Fibroblast of peridontal ligament (primary cell): ENCODE measurements at regions not wholly inside any gene's neighbourhood (a gene's known extent, or its start where the extent isn't known, plus 50 kb on each side); places are given as distances from the start of the nearest gene placed in this dataset.
"Not testable (repeated sequence)": the region's sequence is repeated elsewhere in the genome, so short reads cannot be mapped to it uniquely, and the experiment has no call there.

Source experiments
- DNase-seq: peaks from one replicate; pipeline ENCODE4 v3.0.0-alpha.2; 2010; ENCODE audit errors: extremely low read depth

DNA sequence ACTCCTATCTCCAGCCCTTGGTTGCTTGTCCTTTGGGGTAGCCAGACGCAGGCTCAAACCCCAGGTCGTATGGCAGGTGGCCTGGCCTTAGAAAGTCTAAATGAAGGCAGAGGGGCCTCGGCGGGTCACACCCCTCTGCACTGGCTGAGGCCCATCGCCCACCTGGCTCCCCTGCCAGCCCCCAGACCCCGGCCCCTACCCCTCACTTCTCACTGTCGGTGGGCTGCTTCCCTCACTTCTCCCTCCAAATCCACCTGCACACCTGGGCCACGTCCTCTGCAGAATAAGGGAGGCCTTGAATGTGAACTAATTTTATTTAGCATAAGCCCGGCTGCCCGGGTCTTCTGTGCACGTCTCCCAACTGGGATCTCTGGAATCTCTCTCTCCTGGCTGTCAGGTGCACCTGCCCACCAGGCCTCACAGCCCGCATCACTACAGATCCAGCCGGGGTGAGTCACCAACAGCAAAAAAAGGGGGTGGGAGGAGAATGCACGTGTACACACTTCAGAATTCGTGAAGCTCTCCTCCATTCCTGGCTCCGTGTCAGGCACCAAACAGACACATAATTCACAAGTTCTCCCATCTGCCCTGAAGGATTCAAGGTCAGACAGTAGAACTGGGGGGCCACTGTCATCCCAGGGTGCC, 107.5 kb upstream of the SIM2 start:
- no peak for DNase-seq

DNA sequence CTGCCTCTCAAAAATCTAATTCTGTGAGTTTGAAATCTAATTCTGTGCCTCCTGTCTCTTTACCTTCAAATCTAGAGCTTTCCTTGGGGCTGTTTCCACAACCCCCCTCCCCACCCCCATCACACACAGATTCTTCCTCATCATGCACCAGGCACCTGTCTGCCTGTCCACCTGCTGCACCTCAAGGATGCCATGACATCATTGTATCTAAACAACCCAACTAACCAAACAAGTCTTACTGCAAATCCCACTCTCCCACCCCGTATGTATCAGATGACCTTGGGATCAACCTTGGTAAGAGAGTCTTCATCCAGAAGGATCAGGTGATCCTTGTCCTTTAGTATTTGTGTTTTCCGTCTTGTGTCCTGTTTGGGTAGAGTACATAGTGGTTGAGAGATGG, 102.7 kb upstream of the SIM2 start:
- DNase-seq = no peak

DNA sequence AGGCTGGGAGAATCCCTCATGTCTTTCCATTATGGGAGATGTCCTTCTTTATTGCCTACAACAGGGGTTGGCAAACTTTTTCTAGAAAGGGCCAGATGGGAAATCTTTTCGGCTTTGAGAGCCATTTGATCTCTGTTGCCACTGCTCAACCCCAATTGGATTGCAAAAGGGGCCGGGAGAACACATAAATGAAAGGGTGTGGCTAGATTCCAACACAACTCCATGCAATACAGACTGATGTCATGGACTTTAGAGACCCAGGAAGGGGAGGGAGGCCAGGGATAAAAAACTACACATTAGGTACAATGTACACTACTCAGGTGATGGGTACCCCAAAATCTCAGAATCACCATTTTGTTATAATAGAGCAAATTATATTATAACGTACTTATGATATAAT, 97.6 kb upstream of the SIM2 start:
- no peak for DNase-seq

DNA sequence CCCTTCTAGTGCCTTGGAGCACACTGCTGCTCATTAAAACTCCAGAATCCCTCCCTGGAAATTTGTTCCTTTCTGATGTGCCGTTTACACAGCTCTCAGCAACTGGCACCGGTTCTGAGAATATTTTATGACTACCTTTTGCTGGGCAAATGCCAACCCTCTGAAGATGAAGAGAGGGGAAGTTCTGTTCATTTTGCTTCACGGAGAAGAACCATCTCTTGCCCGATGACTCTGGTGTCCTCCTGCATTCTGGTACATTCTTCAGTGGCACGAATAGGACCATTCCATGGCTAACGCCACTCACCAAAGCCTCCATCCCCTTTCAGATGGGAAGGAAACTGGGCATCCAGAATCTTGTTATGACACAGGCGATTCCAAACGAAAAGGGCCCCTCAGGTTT, 96.2 kb upstream of the SIM2 start:
- no peak for DNase-seq

DNA sequence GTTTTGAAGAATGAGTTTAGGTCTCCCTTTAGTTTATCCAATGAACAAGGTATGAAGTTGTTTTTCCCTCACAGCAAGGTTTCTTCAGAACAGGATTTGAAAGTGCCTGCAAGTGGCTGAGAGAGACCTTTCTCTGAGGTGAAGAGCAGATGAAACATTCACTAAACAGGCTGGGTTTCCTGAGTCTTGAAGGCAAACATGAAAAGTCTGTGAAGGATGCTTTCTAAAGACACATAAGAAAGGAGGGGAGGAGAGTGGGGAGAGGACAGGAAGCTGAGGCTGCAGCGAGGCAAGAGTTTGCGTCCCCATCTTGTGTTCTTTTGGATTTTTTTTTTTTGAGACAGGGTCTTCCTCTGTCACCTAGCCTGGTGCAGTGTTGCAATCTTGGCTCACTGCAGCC, 95.7 kb upstream of the SIM2 start:
- no peak for DNase-seq

DNA sequence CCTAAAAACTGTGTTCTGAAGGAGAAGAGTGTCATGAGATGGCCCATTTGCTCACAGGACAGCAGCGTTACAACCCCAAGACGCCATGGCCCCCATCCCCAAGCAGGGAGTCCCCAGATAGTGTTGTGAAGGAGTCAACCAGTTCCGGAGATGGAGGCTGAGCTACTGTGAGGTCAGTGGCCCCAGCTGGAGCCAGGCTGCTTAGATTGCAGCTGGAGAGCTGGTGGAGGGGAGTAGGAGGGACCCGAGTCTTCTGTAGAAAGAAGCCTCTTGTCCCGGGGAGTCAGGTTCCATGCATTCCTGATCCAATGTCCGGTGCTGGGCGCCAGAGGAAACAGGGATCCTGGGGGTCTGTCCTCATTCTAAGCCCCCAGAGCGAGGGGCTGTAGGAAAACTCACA, 93.5 kb upstream of the SIM2 start:
- no peak for DNase-seq

DNA sequence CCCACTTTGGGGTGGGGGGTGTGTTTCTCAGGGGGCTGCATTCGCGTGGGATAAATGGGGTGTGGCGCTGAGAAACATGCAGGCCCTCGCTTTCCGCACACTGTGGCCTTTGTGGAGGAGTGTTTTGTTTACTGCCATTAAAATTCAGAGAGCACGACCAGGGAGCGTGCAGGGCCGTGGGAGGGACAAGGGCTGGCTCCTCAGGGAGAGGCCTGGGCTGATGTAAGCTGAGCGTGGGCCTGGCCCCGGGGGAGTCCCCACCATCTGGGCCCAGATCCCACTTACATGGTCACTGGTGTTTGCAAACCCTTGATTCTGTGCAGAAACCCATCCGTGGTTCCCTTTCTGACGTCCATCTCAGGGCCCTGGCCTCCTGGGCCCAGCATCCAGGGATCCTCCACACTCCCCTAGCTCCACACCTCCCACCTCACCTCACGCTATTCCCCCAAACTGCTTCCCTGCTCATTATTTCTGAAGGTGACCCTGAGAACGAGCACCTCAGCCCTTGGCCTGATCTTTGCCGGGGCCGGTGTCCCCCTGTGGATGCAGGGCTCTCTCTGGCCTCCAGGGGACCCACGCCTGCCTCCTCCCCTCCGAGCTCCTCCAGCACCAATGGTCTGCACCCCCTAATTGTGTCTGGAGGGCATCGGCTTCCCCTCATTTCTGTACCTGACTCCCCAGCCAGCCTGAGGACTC, 92.5 kb upstream of the SIM2 start:
- DNase-seq = no peak

DNA sequence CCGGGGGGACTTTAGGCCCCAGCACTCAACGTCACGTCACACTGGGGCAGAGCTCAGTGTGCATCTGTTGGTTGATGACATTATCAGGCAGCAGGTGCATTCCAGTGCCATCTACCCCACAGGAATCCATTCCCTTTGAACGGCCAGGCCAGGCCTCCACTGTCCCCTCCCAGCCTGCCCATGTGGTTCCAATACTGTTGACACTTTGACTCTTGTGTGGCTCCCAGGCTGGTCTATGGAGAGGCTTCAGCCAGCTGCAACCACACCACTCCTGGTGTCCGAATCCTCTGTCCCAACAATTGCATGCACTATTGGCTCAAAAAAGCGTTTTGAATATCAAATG, 92.0 kb upstream of the SIM2 start:
- no peak for DNase-seq

DNA sequence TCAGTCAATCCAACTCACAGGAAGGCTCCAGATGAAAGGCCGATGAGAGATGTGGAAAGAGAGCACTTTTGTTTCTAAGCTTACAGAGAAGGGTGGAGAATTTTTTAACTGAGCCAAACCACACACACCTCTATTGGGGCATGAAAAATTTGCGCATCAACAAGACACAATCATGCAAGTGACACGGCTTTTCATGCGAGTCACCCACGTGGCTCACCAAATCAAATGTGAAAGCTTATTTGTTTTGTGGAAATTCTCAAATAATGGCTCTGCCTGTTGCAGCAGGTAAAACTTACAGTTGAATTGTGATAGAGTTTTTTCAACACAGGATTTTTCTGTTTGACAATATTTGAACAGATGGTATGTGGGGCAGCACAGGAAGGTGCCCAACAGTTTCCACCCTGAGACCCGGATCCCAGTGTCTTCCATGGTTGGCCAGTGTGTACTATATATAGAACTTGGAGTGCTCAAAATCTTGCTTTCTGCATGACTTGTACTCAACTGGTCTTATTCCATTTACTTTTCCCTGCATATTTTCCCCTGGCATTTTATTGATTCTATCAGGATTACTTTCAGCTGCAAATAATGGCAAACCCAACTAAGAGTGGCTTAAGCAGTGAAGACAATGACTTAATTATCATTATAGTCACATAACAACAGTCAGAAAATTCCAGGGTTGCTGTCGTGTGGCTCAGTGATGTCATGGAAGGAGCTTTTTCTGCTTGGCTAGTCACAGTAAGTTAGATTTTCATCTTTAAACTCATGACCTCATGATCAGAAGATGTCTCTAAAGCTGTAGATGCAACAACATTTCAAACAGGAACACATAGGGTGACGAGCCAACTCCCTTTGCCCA, 90.6 kb upstream of the SIM2 start:
- DNase-seq = no peak

DNA sequence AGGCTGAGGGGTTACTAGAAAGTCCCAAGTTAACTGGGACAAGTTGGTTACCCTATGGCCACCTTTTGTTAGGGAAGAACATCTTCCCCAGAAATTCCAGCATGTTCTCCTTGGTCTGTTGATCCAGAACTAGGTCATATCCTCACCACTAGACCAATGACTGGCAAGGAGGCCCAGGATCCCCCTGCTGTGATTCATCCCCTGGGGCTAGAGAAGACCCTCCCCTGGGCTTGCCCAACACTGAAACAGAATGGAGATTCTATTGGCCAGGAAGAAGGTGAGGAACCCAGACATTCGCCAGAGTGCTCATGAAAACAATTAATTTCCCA, 90.1 kb upstream of the SIM2 start:
- no peak for DNase-seq

DNA sequence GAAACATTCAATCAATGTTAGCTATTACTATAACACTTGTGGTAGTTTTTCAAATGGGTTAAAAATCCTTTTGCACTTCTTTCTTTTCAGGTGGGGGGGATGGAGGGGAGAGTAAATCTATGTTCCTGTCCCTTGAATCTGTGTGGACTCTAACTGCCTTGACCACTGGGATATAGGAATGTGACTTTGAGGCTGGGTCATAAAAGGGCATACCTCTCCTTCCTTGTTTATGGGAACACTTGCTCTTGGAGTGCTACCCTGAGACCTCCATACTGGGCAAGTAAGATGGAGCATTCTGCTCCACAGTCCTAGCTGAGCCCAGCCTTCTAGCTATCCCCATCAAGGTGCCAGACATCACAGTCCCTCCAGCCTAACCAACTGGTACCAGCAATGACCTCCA, 89.3 kb upstream of the SIM2 start:
- no peak for DNase-seq

DNA sequence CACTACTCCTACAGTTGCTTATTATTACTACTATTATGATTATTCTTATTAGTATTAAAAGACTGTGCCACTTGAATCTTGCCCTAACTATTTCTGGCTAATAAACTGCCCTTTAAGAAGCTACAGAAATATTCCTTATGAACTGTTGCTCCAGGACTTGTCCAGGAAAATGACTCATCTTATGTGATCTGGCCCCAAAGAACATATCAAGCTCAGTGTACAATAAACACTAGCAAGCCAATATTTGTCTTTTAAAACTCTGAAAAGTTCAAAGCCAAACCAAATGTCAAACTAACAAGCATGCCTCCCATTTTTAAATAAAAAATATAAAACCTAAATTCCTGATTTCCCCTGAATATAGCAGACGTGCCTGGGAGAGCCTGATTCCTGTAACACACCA, 88.7 kb upstream of the SIM2 start:
- DNase-seq = no peak

DNA sequence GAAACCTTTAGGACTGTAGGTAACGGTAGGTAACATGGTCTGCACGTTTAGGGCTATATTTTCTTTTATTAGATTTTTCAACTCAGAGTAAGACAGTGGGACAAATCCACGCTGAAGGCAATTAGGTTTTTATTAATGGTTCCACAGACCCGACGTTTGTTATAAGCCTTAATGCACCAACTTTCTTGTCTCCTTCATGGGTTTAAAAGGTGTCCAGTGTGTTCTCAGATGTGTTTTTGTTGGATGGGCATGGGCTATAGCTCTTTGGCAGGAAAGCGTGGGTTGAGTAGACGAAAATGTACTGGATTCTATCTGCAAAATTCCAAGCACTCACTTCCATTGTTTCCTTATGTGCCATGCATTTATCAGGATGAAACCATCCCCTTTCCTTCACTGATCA, 88.0 kb upstream of the SIM2 start:
- DNase-seq = no peak

DNA sequence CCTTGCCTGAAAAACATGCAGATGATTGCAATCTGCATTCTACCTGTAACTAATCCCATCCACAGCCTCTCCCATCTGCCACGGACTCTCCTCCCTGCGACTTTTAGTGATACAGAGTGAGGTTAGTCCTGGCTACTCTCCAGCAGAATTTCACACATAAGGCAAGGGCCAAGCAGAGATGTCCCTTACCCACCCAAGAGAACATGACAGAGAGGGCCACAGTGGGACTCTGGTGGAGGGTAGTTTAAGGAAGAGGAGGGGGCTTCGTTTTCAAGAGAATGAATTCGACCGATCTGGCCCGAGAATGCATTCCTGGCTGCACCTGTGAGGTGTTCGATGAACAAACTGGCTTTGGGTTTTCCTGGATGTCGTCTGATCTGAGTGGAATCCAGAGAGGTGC, 87.5 kb upstream of the SIM2 start:
- no peak for DNase-seq

DNA sequence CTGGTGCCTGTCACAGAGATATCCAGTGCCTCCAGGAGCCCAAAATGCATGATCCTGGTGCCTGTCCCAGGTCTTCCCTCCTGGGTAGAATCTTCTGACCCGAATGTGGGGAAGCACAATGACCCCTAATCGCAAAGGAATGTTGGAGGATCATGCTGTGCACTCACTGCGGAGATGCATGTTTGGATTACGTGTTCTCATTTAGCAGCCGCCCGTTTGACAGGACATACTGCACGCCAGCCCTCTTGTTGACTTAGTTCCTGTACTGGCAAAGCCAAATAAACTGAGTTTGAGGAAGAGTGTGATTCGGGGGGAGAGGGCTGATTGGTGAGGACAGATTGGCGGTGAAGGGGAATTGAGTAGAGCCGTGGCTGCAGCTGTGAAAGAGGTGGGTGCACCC, 85.9 kb upstream of the SIM2 start:
- DNase-seq = no peak

DNA sequence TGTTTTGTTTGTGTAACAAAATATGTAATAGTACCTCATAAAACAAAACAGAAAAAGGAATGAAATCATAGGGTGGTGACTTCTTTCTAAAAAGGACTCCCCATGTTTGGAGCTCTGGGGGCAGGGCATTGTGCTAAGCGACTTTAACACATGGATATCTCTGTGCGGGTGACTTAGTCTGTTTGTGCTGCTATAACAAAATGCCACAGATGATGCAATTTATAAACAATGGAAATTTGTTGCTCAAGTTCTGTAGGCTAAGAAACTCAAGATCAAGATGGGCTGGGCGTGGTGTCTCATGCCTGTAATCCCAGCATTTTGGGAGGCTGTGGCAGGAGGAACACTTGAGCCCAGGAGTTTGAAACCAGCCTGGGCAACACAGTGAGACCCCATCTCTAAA, 85.4 kb upstream of the SIM2 start:
- DNase-seq = no peak

DNA sequence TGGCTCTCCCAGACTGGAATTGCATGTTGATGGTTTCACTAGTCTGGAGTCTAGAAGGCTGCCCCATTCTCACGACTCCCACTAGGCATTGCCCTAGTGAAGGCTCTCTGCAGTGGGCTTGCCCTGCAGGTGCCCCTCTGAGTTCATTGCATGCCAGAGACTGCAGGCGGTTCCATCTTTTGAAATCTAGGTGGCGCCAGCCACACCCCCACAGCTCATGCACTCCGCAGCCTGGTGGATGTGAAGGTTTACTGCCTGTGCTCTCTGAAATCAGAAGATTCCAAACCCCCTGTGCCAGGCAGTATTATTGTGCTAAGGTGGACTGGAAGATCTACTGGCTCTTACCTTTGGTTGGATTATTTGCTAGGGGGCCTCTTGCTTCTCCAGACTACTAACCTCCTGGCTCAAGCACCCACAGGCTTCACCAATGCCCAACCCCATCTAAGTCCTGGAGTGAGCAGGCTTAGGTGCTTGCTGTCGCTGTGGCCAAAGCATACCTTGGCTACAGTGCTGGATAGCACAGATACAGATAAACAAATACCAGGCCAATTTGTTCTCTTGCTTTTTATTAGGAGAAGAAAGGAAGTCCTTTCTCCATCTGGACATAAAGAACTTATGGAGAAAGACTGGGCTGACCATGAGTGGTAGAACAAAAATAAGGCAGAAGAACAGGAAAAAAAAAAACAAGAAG, 83.5 kb upstream of the SIM2 start:
- DNase-seq = no peak

DNA sequence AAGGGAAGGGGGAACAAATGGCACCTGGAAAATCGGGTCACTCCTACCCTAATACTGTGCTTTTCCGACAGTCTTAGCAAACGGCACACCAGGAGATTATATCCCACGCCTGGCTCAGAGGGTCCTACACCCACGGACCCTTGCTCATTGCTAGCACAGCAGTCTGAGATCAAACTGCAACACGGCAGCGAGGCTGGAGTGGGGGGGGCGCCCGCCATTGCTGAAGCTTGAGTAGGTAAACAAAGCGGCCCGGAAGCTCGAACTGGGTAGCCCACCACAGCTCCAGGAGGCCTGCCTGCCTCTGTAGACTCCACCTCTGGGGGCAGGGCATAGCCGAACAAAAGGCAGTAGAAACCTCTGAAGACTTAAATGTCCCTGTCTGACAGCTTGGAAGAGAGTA, 82.1 kb upstream of the SIM2 start:
- DNase-seq = not testable (repeated sequence)

DNA sequence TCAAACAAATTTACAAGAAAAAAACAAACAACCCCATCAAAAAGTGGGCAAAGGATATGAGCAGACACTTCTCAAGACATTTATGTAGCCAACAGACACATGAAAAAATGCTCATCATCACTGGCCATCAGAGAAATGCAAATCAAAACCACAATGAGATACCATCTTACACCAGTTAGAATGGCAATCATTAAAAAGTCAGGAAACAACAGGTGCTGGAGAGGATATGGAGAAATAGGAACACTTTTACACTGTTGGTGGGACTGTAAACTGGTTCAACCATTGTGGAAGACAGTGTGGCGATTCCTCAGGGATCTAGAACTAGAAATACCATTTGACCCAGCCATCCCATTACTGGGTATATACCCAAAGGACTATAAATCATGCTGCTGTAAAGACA, 77.1 kb upstream of the SIM2 start:
- DNase-seq = not testable (repeated sequence)

DNA sequence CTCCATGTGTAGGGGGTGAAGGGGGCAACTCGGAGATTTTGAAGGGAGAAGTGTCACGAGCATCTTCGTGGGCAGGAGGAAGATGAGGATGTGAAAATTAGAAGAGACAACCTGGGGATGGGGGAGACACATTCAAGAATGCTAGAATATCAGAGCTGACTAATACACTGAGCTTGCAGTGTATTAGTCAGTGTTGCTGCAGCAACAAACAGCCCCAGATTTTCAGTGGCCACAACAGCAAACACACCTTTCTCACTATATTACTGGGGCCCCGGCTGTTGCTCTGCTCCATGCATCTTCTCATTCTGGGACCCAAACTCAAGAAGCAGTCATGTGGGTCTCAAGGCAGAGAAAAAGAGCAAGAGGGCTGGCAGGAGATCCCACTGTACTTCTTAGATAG, 74.8 kb upstream of the SIM2 start:
- DNase-seq = no peak

DNA sequence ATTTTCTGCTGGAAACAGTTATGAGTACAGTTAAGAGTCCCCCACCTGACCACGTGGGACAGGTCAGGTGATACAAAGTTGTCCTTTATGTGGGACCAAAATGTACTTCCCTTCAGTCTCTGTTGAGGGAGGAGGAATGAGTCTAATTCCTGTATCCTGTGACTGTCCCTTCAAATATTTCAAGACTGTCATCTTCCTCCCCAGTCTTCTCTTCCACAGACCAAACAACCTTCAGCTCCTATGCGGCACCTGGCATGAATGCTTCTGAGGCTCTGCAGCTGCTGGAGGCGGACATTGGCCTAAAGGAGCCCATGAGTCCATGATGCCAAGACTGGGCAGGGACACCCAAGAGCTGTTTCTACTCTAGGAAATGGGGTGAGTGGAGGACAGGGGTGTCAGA, 72.1 kb upstream of the SIM2 start:
- no peak for DNase-seq

DNA sequence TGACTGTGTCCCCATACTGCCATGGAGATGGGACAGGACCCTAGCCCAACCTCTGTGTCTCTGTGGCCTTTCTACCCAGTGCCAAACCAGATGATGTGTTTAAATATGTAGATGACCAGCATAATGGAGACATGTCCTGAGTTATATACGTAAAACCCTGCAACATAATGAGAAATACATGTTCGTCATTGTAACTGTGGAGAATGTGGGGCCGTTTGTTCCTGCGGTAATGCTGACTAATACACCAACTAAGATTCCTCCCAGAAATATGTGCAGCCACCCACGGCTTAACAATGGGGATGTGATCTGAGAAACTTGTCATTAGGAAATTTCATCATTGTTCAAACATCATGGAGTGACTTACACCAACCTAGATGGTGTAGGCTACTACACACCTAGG, 71.7 kb upstream of the SIM2 start:
- peak; percentile 4 for DNase-seq

DNA sequence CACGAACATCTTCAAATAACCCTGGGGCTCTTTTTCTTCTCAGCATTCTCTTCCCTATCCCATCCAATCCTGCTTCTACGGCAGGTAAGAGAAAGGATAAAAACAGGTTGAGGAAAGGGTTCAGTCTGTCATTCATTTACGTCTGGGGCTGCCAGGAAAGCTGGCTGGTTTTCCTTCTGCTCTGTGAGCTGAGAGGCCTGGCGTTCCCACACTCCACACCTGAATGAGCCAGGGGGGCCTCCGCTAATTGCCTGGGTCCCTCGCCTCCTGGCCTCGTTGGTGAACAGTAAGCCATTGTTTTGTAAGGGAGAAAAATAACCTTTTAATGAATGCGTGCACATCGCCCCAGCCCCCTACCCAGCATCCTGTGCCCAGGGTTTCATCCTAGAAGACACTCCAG, 70.8 kb upstream of the SIM2 start:
- DNase-seq = no peak
